Lower leg skin (tissue), 3 donors: ENCODE measurements at regions not wholly inside any gene's neighbourhood (a gene's known extent, or its start where the extent isn't known, plus 50 kb on each side); places are given as distances from the start of the nearest gene placed in this dataset.

ENCODE experiments used
- CTCF ChIP-seq, 3 donors: fragments of 450-650 bp; IDR thresholded peaks; one replicate each; pipeline ENCODE4 v1.5.1; 2016; ENCODE audit warnings: antibody characterized with exemption in 3 of 3, mild to moderate bottlenecking in 3 of 3, moderate library complexity in 2 of 3
- POLR2A ChIP-seq, 2 donors: fragments of 450-650 bp; IDR thresholded peaks; one replicate each; pipeline ENCODE4 v1.6.1; 2016 to 2017; ENCODE audit warnings: antibody characterized with exemption in 2 of 2, mild to moderate bottlenecking in 1 of 2, moderate library complexity in 1 of 2

GRCh38 chr9:73595036-73595545 is 443.4 kb downstream of the ANXA1 start:
- TF ChIP-seq POLR2A (IDR thresholded peaks at IDR 0.05) (no peak), CTCF (IDR thresholded peaks at IDR 0.05) (no peak)
